NB4 (cell line): ENCODE measurements at regions not wholly inside any gene's neighbourhood (a gene's known extent, or its start where the extent isn't known, plus 50 kb on each side); places are given as distances from the start of the nearest gene placed in this dataset.

ENCODE experiments used
- POLR2A ChIP-seq: IDR thresholded peaks from 2 replicates; pipeline ENCODE4 v1.6.1; 2011; ENCODE audit warnings: mild to moderate bottlenecking; ENCODE audit not compliant: insufficient read length; ENCODE audit errors: extremely low read depth
- TF ChIP-seq, protein P1 (sequence below): IDR thresholded peaks from one replicate; pipeline ENCODE4 v1.5.1; 2012; ENCODE audit warnings: low read depth, low read length

DNA sequence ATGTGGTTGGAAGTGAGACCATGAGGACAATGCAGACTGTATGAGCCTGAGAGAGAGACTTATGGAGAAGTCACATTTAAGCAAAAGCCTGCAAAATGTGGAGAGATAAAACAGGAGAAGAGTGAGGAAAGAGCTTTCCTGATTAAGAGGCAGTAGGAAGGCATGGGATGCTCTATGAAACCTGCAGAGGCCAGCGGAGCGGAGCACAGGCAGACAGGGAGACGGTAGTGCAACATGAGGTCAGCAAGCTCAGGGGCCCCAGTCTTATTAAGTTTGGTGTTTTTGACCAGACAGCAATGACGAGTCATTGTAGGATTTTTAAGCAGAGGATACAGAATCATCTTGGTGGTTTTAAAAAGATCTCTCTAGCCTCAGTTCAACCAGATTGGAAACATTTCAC lies 721.5 kb upstream of the GOLIM4 start:
- TF ChIP-seq, protein P1, sequence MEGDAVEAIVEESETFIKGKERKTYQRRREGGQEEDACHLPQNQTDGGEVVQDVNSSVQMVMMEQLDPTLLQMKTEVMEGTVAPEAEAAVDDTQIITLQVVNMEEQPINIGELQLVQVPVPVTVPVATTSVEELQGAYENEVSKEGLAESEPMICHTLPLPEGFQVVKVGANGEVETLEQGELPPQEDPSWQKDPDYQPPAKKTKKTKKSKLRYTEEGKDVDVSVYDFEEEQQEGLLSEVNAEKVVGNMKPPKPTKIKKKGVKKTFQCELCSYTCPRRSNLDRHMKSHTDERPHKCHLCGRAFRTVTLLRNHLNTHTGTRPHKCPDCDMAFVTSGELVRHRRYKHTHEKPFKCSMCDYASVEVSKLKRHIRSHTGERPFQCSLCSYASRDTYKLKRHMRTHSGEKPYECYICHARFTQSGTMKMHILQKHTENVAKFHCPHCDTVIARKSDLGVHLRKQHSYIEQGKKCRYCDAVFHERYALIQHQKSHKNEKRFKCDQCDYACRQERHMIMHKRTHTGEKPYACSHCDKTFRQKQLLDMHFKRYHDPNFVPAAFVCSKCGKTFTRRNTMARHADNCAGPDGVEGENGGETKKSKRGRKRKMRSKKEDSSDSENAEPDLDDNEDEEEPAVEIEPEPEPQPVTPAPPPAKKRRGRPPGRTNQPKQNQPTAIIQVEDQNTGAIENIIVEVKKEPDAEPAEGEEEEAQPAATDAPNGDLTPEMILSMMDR, result no peak
- no peak for TF ChIP-seq POLR2A
